ENCODE measurements at regions not wholly inside any gene's neighbourhood (a gene's known extent, or its start where the extent isn't known, plus 50 kb on each side); places are given as distances from the start of the nearest gene placed in this dataset.

GRCh38 chr7:11266101-11266500 is 292.4 kb downstream of the PHF14 start:
- TF ChIP-seq CTCF (IDR thresholded peaks at IDR 0.05) (no peak), POLR2A (IDR thresholded peaks at IDR 0.05) (no peak)
